22Rv1 (cell line): ENCODE measurements at regions not wholly inside any gene's neighbourhood (a gene's known extent, or its start where the extent isn't known, plus 50 kb on each side); places are given as distances from the start of the nearest gene placed in this dataset.

Source experiments
- CTCF ChIP-seq: fragments of 450-650 bp; IDR thresholded peaks from 2 replicates; pipeline ENCODE4 v1.5.1; 2017; ENCODE audit warnings: mild to moderate bottlenecking
- ZFX ChIP-seq: fragments of 450-650 bp; IDR thresholded peaks from 2 replicates; pipeline ENCODE4 v1.6.1; 2017; ENCODE audit warnings: antibody characterized with exemption, borderline replicate concordance

GRCh38 chr5:171709930-171710329 is 75.7 kb upstream of the SMIM23 start:
- TF ChIP-seq CTCF = no peak
- TF ChIP-seq ZFX = no peak
